SK-N-SH (cell line): ENCODE measurements at regions not wholly inside any gene's neighbourhood (a gene's known extent, or its start where the extent isn't known, plus 50 kb on each side); places are given as distances from the start of the nearest gene placed in this dataset.

Source experiments
- CTCF ChIA-PET: fragments of 300-600, 350-600 bp; formaldehyde crosslinking; extraction: SDS; loops from one replicate; lab custom pipeline; 2021; lab: Yijun Ruan, JAX
- POLR2A ChIA-PET: fragments of 350-600 bp; sonication (Branson Sonifier 250); formaldehyde crosslinking; extraction: SDS; loops from one replicate; lab custom pipeline; 2020; ENCODE audit warnings: antibody characterized with exemption, inconsistent platforms; lab: Yijun Ruan, JAX
- DNase-seq: peaks from one replicate; pipeline ENCODE4 v3.0.0; 2012
- H2AFZ ChIP-seq: fragments of 200-600 bp; sonication (generic); 2 replicates; pipeline ENCODE4 v1.8.1; 2016; ENCODE audit warnings: antibody characterized with exemption, mild to moderate bottlenecking, low read depth
- H3F3A ChIP-seq: fragments of 200-600 bp; sonication (generic); replicated peaks from 2 replicates; pipeline ENCODE3; 2016; ENCODE audit warnings: antibody characterized with exemption, mild to moderate bottlenecking; ENCODE audit not compliant: insufficient read depth
- H3K27ac ChIP-seq, 2 experiments: fragments of 200-500 bp in 1 of 2; fragments of 200-600 bp in 1 of 2; sonication (Bioruptor generic) in 1 of 2; sonication (generic), shearing (Covaris generic) in 1 of 2; 2 replicates each; pipeline versions ENCODE4 v1.5.1 to v1.6.1; 2014 to 2016; ENCODE audit warnings: low read depth in 2 of 2, inconsistent platforms in 1 of 2, low read length in 1 of 2, mild to moderate bottlenecking in 1 of 2, mixed read lengths in 1 of 2
- H3K27me3 ChIP-seq: fragments of 200-600 bp; sonication (generic), shearing (Covaris generic); 2 replicates; pipeline ENCODE4 v1.6.1; 2016; ENCODE audit warnings: mixed run types; ENCODE audit not compliant: insufficient read depth
- H3K36me3 ChIP-seq, 2 experiments: fragments of 200-500 bp in 1 of 2; fragments of 200-600 bp in 1 of 2; sonication (Bioruptor generic) in 1 of 2; sonication (generic) in 1 of 2; replicated peaks in 1 of 2; 2 replicates each; pipeline versions ENCODE3 to v1.5.1; 2014 to 2016; ENCODE audit warnings: low read length in 1 of 2, mild to moderate bottlenecking in 1 of 2; ENCODE audit not compliant: insufficient read depth in 2 of 2, control insufficient read depth in 1 of 2
- H3K4me1 ChIP-seq, 2 experiments: fragments of 200-500 bp in 1 of 2; fragments of 200-600 bp in 1 of 2; sonication (Bioruptor generic) in 1 of 2; sonication (generic), shearing (Covaris generic) in 1 of 2; 2 replicates each; pipeline versions ENCODE4 v1.5.1 to v1.6.1; 2014 to 2016; ENCODE audit warnings: low read depth in 1 of 2, low read length in 1 of 2, mixed run types in 1 of 2; ENCODE audit not compliant: insufficient read depth in 2 of 2, control insufficient read depth in 1 of 2
- H3K4me2 ChIP-seq: fragments of 200-600 bp; sonication (generic), shearing (Covaris generic); 2 replicates; pipeline ENCODE4 v1.6.1; 2017; ENCODE audit warnings: mixed run types
- H3K4me3 ChIP-seq, 2 experiments: fragments of 200-500 bp in 1 of 2; fragments of 200-600 bp in 1 of 2; sonication (Bioruptor generic) in 1 of 2; sonication (generic), shearing (Covaris generic) in 1 of 2; 2 replicates each; pipeline versions ENCODE4 v1.5.1 to v1.8.1; 2014 to 2016; ENCODE audit warnings: low read depth in 2 of 2, inconsistent platforms in 1 of 2, low read length in 1 of 2, mild to moderate bottlenecking in 1 of 2, mixed read lengths in 1 of 2, moderate library complexity in 1 of 2
- H3K79me2 ChIP-seq: fragments of 200-600 bp; sonication (generic); 2 replicates; pipeline ENCODE4 v1.8.1; 2017; ENCODE audit warnings: mild to moderate bottlenecking; ENCODE audit not compliant: insufficient read depth
- H3K9ac ChIP-seq: fragments of 200-600 bp; sonication (generic); 2 replicates; pipeline ENCODE4 v1.6.1; 2017; ENCODE audit warnings: mixed run types
- H3K9me2 ChIP-seq: fragments of 200-600 bp; sonication (generic); 2 replicates; pipeline ENCODE4 v1.6.1; 2017; ENCODE audit warnings: mixed run types
- H3K9me3 ChIP-seq: fragments of 200-600 bp; sonication (generic); 2 replicates; pipeline ENCODE4 v1.6.1; 2017; ENCODE audit warnings: mixed run types, mild to moderate bottlenecking, moderate library complexity
- H4K20me1 ChIP-seq: fragments of 200-600 bp; sonication (generic); 2 replicates; pipeline ENCODE4 v1.6.1; 2017; ENCODE audit warnings: mild to moderate bottlenecking, mixed run types; ENCODE audit not compliant: insufficient read depth
- EZH2phosphoT487 ChIP-seq: fragments of 200-600 bp; sonication (generic); IDR thresholded peaks from 2 replicates; pipeline ENCODE4 v1.6.1; 2017; ENCODE audit warnings: low read depth, mixed run types, mild to moderate bottlenecking, antibody characterized with exemption, moderate library complexity, borderline replicate concordance
- FOSL2 ChIP-seq: IDR thresholded peaks from 2 replicates; pipeline ENCODE4 v1.4.0; 2012; ENCODE audit warnings: low read depth, mild to moderate bottlenecking, moderate library complexity, borderline replicate concordance
- FOXM1 ChIP-seq: IDR thresholded peaks from 2 replicates; pipeline ENCODE4 v1.4.0; 2012; ENCODE audit warnings: low read depth, mild to moderate bottlenecking
- GATA2 ChIP-seq: sonication (generic); formaldehyde crosslinking; IDR thresholded peaks from 2 replicates; pipeline ENCODE4 v1.5.0; 2020; ENCODE audit warnings: mild to moderate bottlenecking, missing genetic modification reagents
- MXI1 ChIP-seq: IDR thresholded peaks from 2 replicates; pipeline ENCODE4 v1.6.1; 2012; ENCODE audit warnings: mild to moderate bottlenecking, low read depth, low read length, improper control_type of control experiment
- NRF1 ChIP-seq: IDR thresholded peaks from 2 replicates; pipeline ENCODE4 v1.6.1; 2012; ENCODE audit warnings: low read depth, mild to moderate bottlenecking, low read length
- POLR2AphosphoS5 ChIP-seq: IDR thresholded peaks from 2 replicates; pipeline ENCODE4 v1.6.1; 2012; ENCODE audit warnings: low read depth, low read length
- RFX5 ChIP-seq: IDR thresholded peaks from 2 replicates; pipeline ENCODE4 v1.6.1; 2012; ENCODE audit warnings: mild to moderate bottlenecking, improper control_type of control experiment, low read length
- SIN3A ChIP-seq: IDR thresholded peaks from 2 replicates; pipeline ENCODE4 v1.6.1; 2012; ENCODE audit warnings: low read depth, mild to moderate bottlenecking, low read length, moderate library complexity, borderline replicate concordance
- TAF1 ChIP-seq: IDR thresholded peaks from 2 replicates; pipeline ENCODE4 v1.6.1; 2012; ENCODE audit warnings: low read depth, mild to moderate bottlenecking, low read length, moderate library complexity, borderline replicate concordance
- TCF12 ChIP-seq: IDR thresholded peaks from 2 replicates; pipeline ENCODE4 v1.4.0; 2012
- WGBS: methylation state at CpG from one replicate; pipeline ENCODE4 v1.1.6; 2017; ENCODE audit warnings: low lambda C conversion rate; 5-methylcytosine and 5-hydroxymethylcytosine counted together
- TF ChIP-seq, protein P1 (sequence below): IDR thresholded peaks from 2 replicates; pipeline ENCODE4 v1.4.0; 2012; ENCODE audit warnings: low read depth, borderline replicate concordance
- TF ChIP-seq, protein P2 (sequence below): IDR thresholded peaks from 2 replicates; pipeline ENCODE4 v1.4.0; 2012; ENCODE audit warnings: low read depth

- Histone ChIP-seq H3K4me2 (no peak overlapping the region), H3K27ac (no peak overlapping the region), H2AFZ (no peak overlapping the region), H3K4me3 (no peak overlapping the region), H3K36me3 (no peaks in the 10 kb centered on the region), H3K79me2 (no peaks in the 10 kb centered on the region), H3K9ac (no peak overlapping the region), H3K9me3 (no peaks in the 10 kb centered on the region; the same call in 1 of the 2 replicates), H3K27me3 (no peaks in the 10 kb centered on the region), H4K20me1 (no peaks in the 10 kb centered on the region), H3F3A (no peaks in the 10 kb centered on the region), H3K9me2 (no peaks in the 10 kb centered on the region), H3K4me1 (no peaks in the 10 kb centered on the region)
- WGBS: 14% methylated on average over 1 of the region's 1 CpG
- DNase-seq: no peak
- TF ChIP-seq SIN3A (no peak), MXI1 (no peak), RFX5 (no peak), NRF1 (no peak), POLR2AphosphoS5 (no peak), GATA2 (CRISPR knock-in tag) (no peak), FOSL2 (no peak), EZH2phosphoT487 (no peak)
- TF ChIP-seq, protein P1, sequence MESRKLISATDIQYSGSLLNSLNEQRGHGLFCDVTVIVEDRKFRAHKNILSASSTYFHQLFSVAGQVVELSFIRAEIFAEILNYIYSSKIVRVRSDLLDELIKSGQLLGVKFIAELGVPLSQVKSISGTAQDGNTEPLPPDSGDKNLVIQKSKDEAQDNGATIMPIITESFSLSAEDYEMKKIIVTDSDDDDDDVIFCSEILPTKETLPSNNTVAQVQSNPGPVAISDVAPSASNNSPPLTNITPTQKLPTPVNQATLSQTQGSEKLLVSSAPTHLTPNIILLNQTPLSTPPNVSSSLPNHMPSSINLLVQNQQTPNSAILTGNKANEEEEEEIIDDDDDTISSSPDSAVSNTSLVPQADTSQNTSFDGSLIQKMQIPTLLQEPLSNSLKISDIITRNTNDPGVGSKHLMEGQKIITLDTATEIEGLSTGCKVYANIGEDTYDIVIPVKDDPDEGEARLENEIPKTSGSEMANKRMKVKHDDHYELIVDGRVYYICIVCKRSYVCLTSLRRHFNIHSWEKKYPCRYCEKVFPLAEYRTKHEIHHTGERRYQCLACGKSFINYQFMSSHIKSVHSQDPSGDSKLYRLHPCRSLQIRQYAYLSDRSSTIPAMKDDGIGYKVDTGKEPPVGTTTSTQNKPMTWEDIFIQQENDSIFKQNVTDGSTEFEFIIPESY: no peak
- TF ChIP-seq, protein P2, sequence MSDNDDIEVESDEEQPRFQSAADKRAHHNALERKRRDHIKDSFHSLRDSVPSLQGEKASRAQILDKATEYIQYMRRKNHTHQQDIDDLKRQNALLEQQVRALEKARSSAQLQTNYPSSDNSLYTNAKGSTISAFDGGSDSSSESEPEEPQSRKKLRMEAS: no peak
- ChIA-PET POLR2A (no interaction called here), CTCF (interaction anchor here (0.6 kb wide), 1 partner anchor 77 kb away, joined by 3 read pairs; no protein-coding TSS in a partner anchor)
Observed at GRCh38 chr7:115241151-115241550, 319.3 kb downstream of the MDFIC start.

DNA sequence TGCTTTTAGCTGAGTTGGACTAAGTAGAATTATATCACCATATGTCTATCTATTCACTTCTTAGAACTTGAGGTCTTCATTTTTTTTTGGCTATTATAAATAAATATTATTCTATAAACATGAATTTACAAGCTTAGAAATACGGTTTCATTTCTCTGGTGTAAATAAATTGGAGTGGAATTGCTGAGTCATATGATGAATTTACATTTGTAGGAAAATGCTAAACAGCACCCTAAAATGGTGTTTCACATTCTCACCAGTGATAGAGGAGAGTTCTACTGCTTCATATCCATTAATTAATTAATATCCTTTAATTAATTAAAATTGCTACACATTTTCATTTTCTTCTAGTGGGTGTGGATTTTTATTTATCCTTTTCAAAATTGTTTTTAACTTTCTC, 318.3 kb downstream of the MDFIC start:
- 5% methylated on average over 1 of the region's 1 CpG for WGBS
- H3K27me3 ChIP-seq: no peaks in the 10 kb centered on the region
- no peak for DNase-seq

More for the DNA sequence above, 318.3 kb downstream of the MDFIC start:
- CTCF ChIA-PET: no interaction called here
- no peak overlapping the region for H3K27ac ChIP-seq
- H3K9me3 ChIP-seq: no peaks in the 10 kb centered on the region; the same call in 1 of the 2 replicates
- no peaks in the 10 kb centered on the region for H3K4me1 ChIP-seq
- no peaks in the 10 kb centered on the region for H3K79me2 ChIP-seq
- no peaks in the 10 kb centered on the region for H4K20me1 ChIP-seq
- no peak overlapping the region for H3K4me2 ChIP-seq
- H3K9ac ChIP-seq: no peak overlapping the region
- H3K36me3 ChIP-seq: no peaks in the 10 kb centered on the region
- POLR2A ChIA-PET: no interaction called here
- H3K4me3 ChIP-seq: no peak overlapping the region
- no peaks in the 10 kb centered on the region for H3K9me2 ChIP-seq
- TF ChIP-seq FOXM1: no peak
- TF ChIP-seq TAF1: no peak
- no peak for TF ChIP-seq TCF12
- TF ChIP-seq, all 33 proteins: peak for 0
- no peak overlapping the region for H2AFZ ChIP-seq
- H3F3A ChIP-seq: no peaks in the 10 kb centered on the region
